CD8-positive, alpha-beta memory T cell (primary cell): ENCODE measurements at regions not wholly inside any gene's neighbourhood (a gene's known extent, or its start where the extent isn't known, plus 50 kb on each side); places are given as distances from the start of the nearest gene placed in this dataset.
A peak's percentile ranks its signal among the peaks of the same experiment; 100 is the strongest.
"Not testable (repeated sequence)": the region's sequence is repeated elsewhere in the genome, so short reads cannot be mapped to it uniquely, and the experiment has no call there.

Experiments
- CTCF ChIA-PET: fragments of 350-600 bp; sonication (Branson Sonifier 250); formaldehyde crosslinking; loops from one replicate; lab custom pipeline; 2021; ENCODE audit warnings: antibody characterized with exemption; lab: Charles Lee
- POLR2A ChIA-PET: fragments of 350-600 bp; sonication (Branson Sonifier 250); formaldehyde crosslinking; loops from one replicate; lab custom pipeline; 2021; ENCODE audit warnings: antibody characterized with exemption; lab: Charles Lee
- DNase-seq, 5 donors: peaks; one replicate each; pipeline versions ENCODE4 v3.0.0 to v3.0.0-alpha.2; 2020 to 2022; ENCODE audit warnings: mixed read lengths in 1 of 5
- H3K27ac ChIP-seq: one replicate; pipeline ENCODE4 v1.7.0; 2013; ENCODE audit warnings: low read depth, mild to moderate bottlenecking, low read length, moderate library complexity
- H3K27me3 ChIP-seq: 2 replicates; pipeline ENCODE4 v1.7.0; 2013; ENCODE audit warnings: low read length, mild to moderate bottlenecking; ENCODE audit not compliant: insufficient read depth, poor library complexity, severe bottlenecking
- H3K36me3 ChIP-seq: 2 replicates; pipeline ENCODE4 v1.7.0; 2013; ENCODE audit warnings: mild to moderate bottlenecking, low read length, moderate library complexity; ENCODE audit not compliant: insufficient read depth
- H3K4me1 ChIP-seq: 2 replicates; pipeline ENCODE4 v1.7.0; 2013; ENCODE audit warnings: mild to moderate bottlenecking, low read length, moderate library complexity; ENCODE audit not compliant: insufficient read depth
- H3K4me3 ChIP-seq: 2 replicates; pipeline ENCODE4 v1.7.0; 2013; ENCODE audit warnings: mild to moderate bottlenecking, low read length
- H3K9me3 ChIP-seq: 2 replicates; pipeline ENCODE4 v1.7.0; 2013; ENCODE audit warnings: mild to moderate bottlenecking, low read length
- H3K27ac Mint-ChIP-seq, 8 donors: one replicate each; pipeline ENCODE4 v1.8.0; 2020 to 2021; ENCODE audit warnings: mixed read lengths in 8 of 8, mild to moderate bottlenecking in 6 of 8, inconsistent platforms in 3 of 8, moderate library complexity in 3 of 8
- H3K27me3 Mint-ChIP-seq, 2 donors: one replicate each; pipeline ENCODE4 v1.8.0; 2020 to 2021; ENCODE audit warnings: mixed read lengths in 2 of 2, mild to moderate bottlenecking in 1 of 2, moderate library complexity in 1 of 2
- H3K36me3 Mint-ChIP-seq, 3 donors: one replicate each; pipeline ENCODE4 v1.8.0; 2020 to 2021; ENCODE audit warnings: mixed read lengths in 3 of 3, inconsistent platforms in 1 of 3, mild to moderate bottlenecking in 1 of 3
- H3K4me1 Mint-ChIP-seq, 3 donors: one replicate each; pipeline ENCODE4 v1.8.0; 2020 to 2021; ENCODE audit warnings: mixed read lengths in 3 of 3, inconsistent platforms in 1 of 3, mild to moderate bottlenecking in 1 of 3
- H3K4me3 Mint-ChIP-seq, 7 donors: one replicate each; pipeline ENCODE4 v1.8.0; 2020 to 2021; ENCODE audit warnings: mixed read lengths in 7 of 7, mild to moderate bottlenecking in 6 of 7, moderate library complexity in 4 of 7, inconsistent platforms in 2 of 7
- H3K9me3 Mint-ChIP-seq, 5 donors: one replicate each; pipeline ENCODE4 v1.8.0; 2020 to 2022; ENCODE audit warnings: mixed read lengths in 5 of 5, mild to moderate bottlenecking in 3 of 5, moderate library complexity in 2 of 5, inconsistent platforms in 1 of 5

DNA sequence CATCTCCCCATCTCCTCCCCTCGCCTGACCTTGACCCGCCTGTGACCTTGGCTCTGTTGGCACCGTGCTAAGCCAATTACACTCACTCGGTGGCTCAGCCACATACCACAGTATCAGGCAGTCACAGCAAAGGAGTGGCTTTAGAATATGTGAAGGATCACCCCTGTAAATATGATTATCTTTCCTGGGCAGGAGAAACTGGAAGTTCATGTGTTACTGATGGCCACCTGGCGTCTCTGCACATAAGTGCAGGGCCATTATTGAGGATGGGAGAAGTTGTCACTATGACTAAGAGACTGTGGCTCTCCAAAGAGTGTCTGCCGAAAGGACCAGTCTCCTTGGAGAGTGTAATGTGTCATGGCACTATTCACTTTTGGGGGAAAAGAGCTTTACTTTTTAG is 116.9 kb upstream of the S1PR3 start:
- ChIA-PET CTCF (no interaction called here), POLR2A (no interaction called here)
- Histone ChIP-seq H3K27ac (no peak overlapping the region), H3K4me3 (no peak overlapping the region), H3K27me3 (no peaks in the 10 kb centered on the region), H3K9me3 (no peaks in the 10 kb centered on the region), H3K36me3 (no peaks in the 10 kb centered on the region), H3K4me1 (no peaks in the 10 kb centered on the region)
- H3K27ac Mint-ChIP-seq: no peak overlapping the region
- H3K36me3 Mint-ChIP-seq: no peaks in the 10 kb centered on the region
- no peak for DNase-seq
- peaks cover 0 to 2% (median 0%) of the 10 kb centered on the region in 5 donors for H3K9me3 Mint-ChIP-seq
- H3K4me1 Mint-ChIP-seq: no peaks in the 10 kb centered on the region
- no peak overlapping the region for H3K4me3 Mint-ChIP-seq
- H3K27me3 Mint-ChIP-seq: peaks cover 2 to 3% of the 10 kb centered on the region in 2 donors

GRCh38 chr9:88875400-88876120 is 115.7 kb upstream of the S1PR3 start:
- Histone ChIP-seq H3K9me3 (no peaks in the 10 kb centered on the region), H3K36me3 (no peaks in the 10 kb centered on the region), H3K27ac (no peak overlapping the region), H3K4me3 (no peak overlapping the region), H3K4me1 (no peaks in the 10 kb centered on the region), H3K27me3 (no peaks in the 10 kb centered on the region)
- H3K4me1 Mint-ChIP-seq: no peaks in the 10 kb centered on the region
- H3K9me3 Mint-ChIP-seq: no peaks in the 10 kb centered on the region
- H3K36me3 Mint-ChIP-seq: no peaks in the 10 kb centered on the region
- CTCF ChIA-PET: no interaction called here
- no peak for DNase-seq
- H3K27ac Mint-ChIP-seq: no peak overlapping the region
- no peak overlapping the region for H3K4me3 Mint-ChIP-seq
- H3K27me3 Mint-ChIP-seq: peaks cover 0 to 3% of the 10 kb centered on the region in 2 donors
- POLR2A ChIA-PET: no interaction called here

GRCh38 chr9:88880199-88880598 is 111.1 kb upstream of the S1PR3 start:
- Histone ChIP-seq H3K4me1 (no peaks in the 10 kb centered on the region), H3K36me3 (no peaks in the 10 kb centered on the region), H3K27me3 (no peaks in the 10 kb centered on the region), H3K4me3 (no peak overlapping the region), H3K9me3 (no peaks in the 10 kb centered on the region), H3K27ac (no peak overlapping the region)
- CTCF ChIA-PET: no interaction called here
- POLR2A ChIA-PET: no interaction called here
- H3K27me3 Mint-ChIP-seq: peaks cover 0 to 6% of the 10 kb centered on the region in 2 donors
- no peak overlapping the region for H3K4me3 Mint-ChIP-seq
- H3K36me3 Mint-ChIP-seq: peaks cover 0 to 2% (median 0%) of the 10 kb centered on the region in 3 donors
- H3K9me3 Mint-ChIP-seq: peaks cover 0 to 4% (median 0%) of the 10 kb centered on the region in 5 donors
- DNase-seq: no peak
- no peak overlapping the region for H3K27ac Mint-ChIP-seq
- peaks cover 2 to 12% (median 8%) of the 10 kb centered on the region in 3 donors for H3K4me1 Mint-ChIP-seq

GRCh38 chr9:88884291-88884690 is 107.0 kb upstream of the S1PR3 start:
- H3K27ac ChIP-seq, H3K4me3 ChIP-seq, H3K4me1 ChIP-seq, H3K9me3 Mint-ChIP-seq, CTCF ChIA-PET, H3K36me3 Mint-ChIP-seq, H3K27me3 ChIP-seq, H3K36me3 ChIP-seq, POLR2A ChIA-PET, H3K9me3 ChIP-seq, H3K4me3 Mint-ChIP-seq: not testable (repeated sequence)
- Mint-ChIP-seq H3K4me1 (peaks cover 2 to 12% (median 8%) of the 10 kb centered on the region in 3 donors), H3K27me3 (peaks cover 7 to 11% of the 10 kb centered on the region in 2 donors), H3K27ac (peak overlapping the region in 1 of 8 donors; percentile 32)
- peak in 1 of 5 donors; percentile 3 for DNase-seq

- POLR2A ChIA-PET, H3K9me3 Mint-ChIP-seq, H3K27ac Mint-ChIP-seq, H3K27me3 ChIP-seq, H3K9me3 ChIP-seq, H3K4me3 Mint-ChIP-seq, H3K4me1 ChIP-seq, H3K36me3 ChIP-seq, H3K4me3 ChIP-seq, H3K27ac ChIP-seq, CTCF ChIA-PET, DNase-seq, H3K36me3 Mint-ChIP-seq: not testable (repeated sequence)
- Mint-ChIP-seq H3K4me1 (peaks cover 2 to 16% (median 15%) of the 10 kb centered on the region in 3 donors), H3K27me3 (peaks cover 13% of the 10 kb centered on the region in 2 donors)
These were observed 104.5 kb upstream of the S1PR3 start for GRCh38 chr9:88886762-88887161.

DNA sequence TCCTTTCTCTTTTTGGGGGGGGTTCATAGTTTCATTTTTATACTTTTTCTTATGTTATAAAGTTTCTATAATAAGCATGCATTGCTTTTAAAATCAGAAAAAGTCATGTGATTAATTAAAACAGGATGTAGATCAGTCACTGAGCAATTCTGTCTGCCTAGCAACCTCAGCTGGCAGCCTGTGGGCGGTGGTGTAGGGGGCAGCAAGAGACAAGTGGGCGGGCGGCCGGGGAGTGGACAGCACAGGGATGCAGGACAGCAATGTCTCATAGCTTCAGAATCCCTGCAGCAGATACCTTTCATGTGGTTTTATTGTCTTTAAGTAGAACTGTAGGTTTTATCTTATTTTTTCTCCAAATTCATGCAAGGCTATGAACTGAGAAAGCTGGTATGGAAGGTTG is 101.9 kb upstream of the S1PR3 start:
- Histone ChIP-seq H3K4me3 (no peak overlapping the region), H3K36me3 (no peaks in the 10 kb centered on the region), H3K27ac (no peak overlapping the region), H3K9me3 (no peaks in the 10 kb centered on the region), H3K4me1 (no peaks in the 10 kb centered on the region), H3K27me3 (no peaks in the 10 kb centered on the region)
- Mint-ChIP-seq H3K4me3 (peak overlapping the region in 1 of 7 donors; percentile 67), H3K27me3 (peaks cover 13 to 30% of the 10 kb centered on the region in 2 donors), H3K27ac (no peak overlapping the region), H3K4me1 (peaks cover 0 to 13% (median 11%) of the 10 kb centered on the region in 3 donors), H3K9me3 (no peaks in the 10 kb centered on the region), H3K36me3 (peaks cover 0 to 2% (median 0%) of the 10 kb centered on the region in 3 donors)
- no peak for DNase-seq
- ChIA-PET POLR2A (no interaction called here), CTCF (no interaction called here)

DNA sequence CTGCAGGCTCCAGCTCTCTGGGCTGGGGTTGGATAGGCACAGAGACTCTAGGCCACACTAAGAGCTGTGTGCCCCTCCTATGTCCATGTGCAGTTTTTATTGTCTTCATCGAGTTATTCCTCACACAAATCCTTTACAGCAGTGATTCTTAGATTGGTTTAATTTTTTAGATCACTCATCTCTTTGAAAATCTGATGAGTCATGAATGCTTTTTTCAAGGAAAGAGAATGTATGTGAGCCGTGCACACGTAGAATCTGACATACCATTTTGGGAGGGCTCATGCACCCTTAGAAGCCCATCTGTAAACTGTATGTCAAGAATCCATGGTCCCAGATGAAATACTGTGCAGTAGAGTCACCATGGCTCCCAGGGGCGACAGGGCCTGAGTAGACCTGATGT is 100.7 kb upstream of the S1PR3 start:
- Histone ChIP-seq H3K9me3 (no peaks in the 10 kb centered on the region), H3K27me3 (no peaks in the 10 kb centered on the region), H3K4me1 (no peaks in the 10 kb centered on the region), H3K36me3 (no peaks in the 10 kb centered on the region), H3K4me3 (no peak overlapping the region), H3K27ac (no peak overlapping the region)
- H3K27ac Mint-ChIP-seq: no peak overlapping the region
- peaks cover 0 to 2% (median 0%) of the 10 kb centered on the region in 3 donors for H3K36me3 Mint-ChIP-seq
- peaks cover 12 to 42% of the 10 kb centered on the region in 2 donors for H3K27me3 Mint-ChIP-seq
- no peak overlapping the region for H3K4me3 Mint-ChIP-seq
- POLR2A ChIA-PET: no interaction called here
- DNase-seq: no peak
- peaks cover 0 to 3% (median 0%) of the 10 kb centered on the region in 5 donors for H3K9me3 Mint-ChIP-seq
- peaks cover 0 to 6% (median 4%) of the 10 kb centered on the region in 3 donors for H3K4me1 Mint-ChIP-seq
- CTCF ChIA-PET: no interaction called here

DNA sequence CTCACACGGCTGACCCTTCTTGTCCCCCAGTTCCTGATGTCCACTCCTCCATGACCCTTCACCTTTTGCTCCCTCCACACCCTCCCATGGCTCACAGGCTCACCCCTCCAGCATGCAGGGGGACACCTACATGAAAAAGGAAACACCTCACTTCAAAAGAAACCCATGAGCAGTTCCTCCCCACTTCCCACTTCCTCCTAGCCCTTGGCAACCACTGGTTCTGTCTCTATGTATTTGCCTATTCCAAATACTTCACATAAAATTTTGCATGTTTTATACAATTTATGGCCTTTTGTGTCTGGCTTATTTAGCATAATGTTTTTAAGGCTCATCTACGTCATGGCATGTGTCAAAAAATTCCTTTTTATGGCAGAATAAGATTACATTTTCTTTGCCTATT is 100.2 kb upstream of the S1PR3 start:
- H3K4me1 Mint-ChIP-seq: peaks cover 0 to 6% (median 4%) of the 10 kb centered on the region in 3 donors
- no peak overlapping the region for H3K27ac Mint-ChIP-seq
- H3K27me3 Mint-ChIP-seq: peaks cover 12 to 43% of the 10 kb centered on the region in 2 donors
- Histone ChIP-seq H3K4me1 (no peaks in the 10 kb centered on the region), H3K4me3 (no peak overlapping the region), H3K27me3 (no peaks in the 10 kb centered on the region), H3K27ac (no peak overlapping the region), H3K9me3 (no peaks in the 10 kb centered on the region), H3K36me3 (no peaks in the 10 kb centered on the region)
- peaks cover 0 to 2% (median 0%) of the 10 kb centered on the region in 3 donors for H3K36me3 Mint-ChIP-seq
- CTCF ChIA-PET: no interaction called here
- POLR2A ChIA-PET: no interaction called here
- H3K9me3 Mint-ChIP-seq: peaks cover 0 to 3% (median 0%) of the 10 kb centered on the region in 5 donors
- no peak overlapping the region for H3K4me3 Mint-ChIP-seq
- DNase-seq: no peak
